ENCODE measurements at regions not wholly inside any gene's neighbourhood (a gene's known extent, or its start where the extent isn't known, plus 50 kb on each side); places are given as distances from the start of the nearest gene placed in this dataset.

GRCh38 chr20:6637160-6637579, 130.3 kb upstream of the BMP2 start:
- Mint-ChIP-seq H3K4me1 (no peaks in the 10 kb centered on the region), H3K36me3 (ENCODE audit: low read depth) (no peaks in the 10 kb centered on the region), H3K27me3 (ENCODE audit: low read depth) (peaks cover 8% of the 10 kb centered on the region), H3K4me3 (no peak overlapping the region), H3K9me3 (peaks cover 6% of the 10 kb centered on the region), H3K27ac (ENCODE audit: unreplicated experiment) (no peak overlapping the region)
- TF ChIP-seq, protein P1, sequence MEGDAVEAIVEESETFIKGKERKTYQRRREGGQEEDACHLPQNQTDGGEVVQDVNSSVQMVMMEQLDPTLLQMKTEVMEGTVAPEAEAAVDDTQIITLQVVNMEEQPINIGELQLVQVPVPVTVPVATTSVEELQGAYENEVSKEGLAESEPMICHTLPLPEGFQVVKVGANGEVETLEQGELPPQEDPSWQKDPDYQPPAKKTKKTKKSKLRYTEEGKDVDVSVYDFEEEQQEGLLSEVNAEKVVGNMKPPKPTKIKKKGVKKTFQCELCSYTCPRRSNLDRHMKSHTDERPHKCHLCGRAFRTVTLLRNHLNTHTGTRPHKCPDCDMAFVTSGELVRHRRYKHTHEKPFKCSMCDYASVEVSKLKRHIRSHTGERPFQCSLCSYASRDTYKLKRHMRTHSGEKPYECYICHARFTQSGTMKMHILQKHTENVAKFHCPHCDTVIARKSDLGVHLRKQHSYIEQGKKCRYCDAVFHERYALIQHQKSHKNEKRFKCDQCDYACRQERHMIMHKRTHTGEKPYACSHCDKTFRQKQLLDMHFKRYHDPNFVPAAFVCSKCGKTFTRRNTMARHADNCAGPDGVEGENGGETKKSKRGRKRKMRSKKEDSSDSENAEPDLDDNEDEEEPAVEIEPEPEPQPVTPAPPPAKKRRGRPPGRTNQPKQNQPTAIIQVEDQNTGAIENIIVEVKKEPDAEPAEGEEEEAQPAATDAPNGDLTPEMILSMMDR (conservative IDR thresholded peaks at IDR 0.05): no peak
- no peak for DNase-seq (ENCODE audit: low read depth, low spot score)

DNA sequence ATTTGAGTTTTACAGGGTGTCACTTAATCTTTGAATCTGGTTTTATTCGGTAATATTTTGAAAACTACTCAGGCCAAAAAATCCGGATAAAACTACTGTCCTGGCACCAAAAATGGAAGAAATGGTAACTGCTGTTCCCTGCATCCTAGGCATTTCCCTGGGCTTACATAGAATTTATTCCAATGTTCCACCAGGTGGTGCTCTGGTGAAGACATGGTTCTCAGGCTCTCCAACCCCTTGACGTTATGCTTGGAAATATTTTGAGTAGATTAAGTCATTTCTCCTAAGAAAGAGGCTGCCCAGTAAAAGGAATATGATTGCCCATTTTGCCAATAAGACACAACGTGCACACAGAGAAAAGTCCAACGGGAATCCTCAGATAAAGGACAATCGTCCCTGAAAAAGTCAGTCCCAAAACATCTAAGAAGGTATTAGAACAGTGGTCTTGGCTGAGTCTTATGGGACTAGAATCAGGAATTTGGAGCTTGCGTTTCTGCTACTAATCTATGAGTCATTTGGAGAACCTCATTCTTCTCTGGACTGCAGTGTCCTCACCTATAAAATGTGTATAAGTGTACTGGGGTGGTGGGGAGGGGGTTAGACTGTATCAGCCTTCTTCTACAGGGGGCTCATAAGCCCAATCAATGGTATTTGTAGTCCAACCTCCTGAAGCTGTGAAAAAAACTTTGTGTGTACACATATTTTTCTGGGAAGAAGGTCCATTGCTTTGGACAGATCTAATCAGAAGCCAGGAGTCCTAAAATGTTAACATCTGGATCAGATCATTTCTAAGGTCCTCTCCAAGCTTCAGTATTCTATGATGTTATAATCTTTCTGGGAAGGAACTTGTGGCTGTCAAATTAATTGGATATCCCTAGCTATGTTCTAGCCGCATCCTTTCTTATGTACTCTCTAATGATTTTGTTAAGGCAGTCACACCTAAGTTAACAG, 131.0 kb upstream of the BMP2 start:
- Mint-ChIP-seq H3K9me3 (peaks cover 9% of the 10 kb centered on the region), H3K27ac (ENCODE audit: unreplicated experiment) (no peak overlapping the region), H3K4me1 (no peaks in the 10 kb centered on the region), H3K4me3 (no peak overlapping the region), H3K36me3 (ENCODE audit: low read depth) (no peaks in the 10 kb centered on the region), H3K27me3 (ENCODE audit: low read depth) (peaks cover 8% of the 10 kb centered on the region)
- TF ChIP-seq, protein P1 (conservative IDR thresholded peaks at IDR 0.05): peak; percentile 69
- no peak for DNase-seq (ENCODE audit: low read depth, low spot score)

DNA sequence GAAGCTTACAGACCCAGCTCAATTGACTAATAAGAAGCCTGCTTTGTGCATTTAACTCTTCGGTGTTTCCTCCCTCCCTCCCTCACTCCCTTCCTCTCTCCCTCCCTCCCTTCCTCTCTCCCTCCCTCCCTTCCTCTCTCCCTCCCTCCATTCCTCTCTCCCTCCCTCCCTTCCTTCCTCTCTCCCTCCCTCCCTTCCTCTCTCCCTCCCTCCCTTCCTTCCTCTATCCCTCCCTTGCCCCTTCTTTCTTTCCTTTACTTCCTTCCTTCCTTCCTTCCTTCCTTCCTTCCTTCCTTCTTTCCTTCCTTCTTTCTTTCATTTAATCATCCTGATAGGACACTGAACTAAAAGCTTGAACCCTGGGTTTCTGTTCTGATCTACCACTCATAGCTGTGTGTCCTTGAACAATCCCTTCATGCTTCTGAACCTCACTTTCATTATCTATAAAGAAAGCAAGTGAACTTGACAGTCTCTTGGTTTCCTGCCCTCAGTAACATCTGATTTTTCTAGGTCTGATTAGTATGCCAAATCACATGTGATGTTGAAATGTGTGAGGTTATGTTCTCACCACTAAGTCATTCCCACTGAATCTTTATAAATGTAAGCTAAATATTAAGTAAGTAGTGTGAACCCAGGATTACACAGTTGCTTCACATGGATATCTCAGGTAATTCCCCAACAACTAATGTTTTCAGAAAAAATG, 132.3 kb upstream of the BMP2 start:
- Mint-ChIP-seq H3K4me3 (no peak overlapping the region), H3K27me3 (ENCODE audit: low read depth) (peaks cover 4% of the 10 kb centered on the region), H3K4me1 (no peaks in the 10 kb centered on the region), H3K9me3 (peaks cover 5% of the 10 kb centered on the region), H3K36me3 (ENCODE audit: low read depth) (no peaks in the 10 kb centered on the region), H3K27ac (ENCODE audit: unreplicated experiment) (no peak overlapping the region)
- no peak for DNase-seq (ENCODE audit: low read depth, low spot score)
- TF ChIP-seq, protein P1 (conservative IDR thresholded peaks at IDR 0.05): no peak

DNA sequence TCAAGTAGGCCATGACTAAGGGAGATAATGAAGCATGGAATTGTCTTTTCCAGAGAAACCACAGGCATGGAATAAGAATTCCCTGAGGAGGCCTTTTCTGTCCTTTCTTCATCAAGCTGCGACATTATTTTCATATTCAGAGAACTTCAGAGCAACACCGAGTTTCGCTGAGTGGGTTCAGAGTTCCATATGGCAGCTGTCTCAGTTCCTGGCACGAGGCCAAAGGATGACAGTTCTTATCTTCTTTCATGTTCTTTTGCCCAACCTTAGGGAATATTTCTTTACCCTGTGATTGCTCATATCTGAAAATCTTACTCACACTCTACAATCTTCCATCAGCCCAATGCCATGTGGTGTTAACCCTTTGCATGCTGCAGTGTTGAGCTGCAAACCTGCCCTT, 135.3 kb upstream of the BMP2 start:
- DNase-seq (ENCODE audit: low read depth, low spot score): no peak
- Mint-ChIP-seq H3K36me3 (ENCODE audit: low read depth) (no peaks in the 10 kb centered on the region), H3K27ac (ENCODE audit: unreplicated experiment) (no peak overlapping the region), H3K9me3 (peaks cover 3% of the 10 kb centered on the region), H3K4me3 (no peak overlapping the region), H3K27me3 (ENCODE audit: low read depth) (peaks cover 4% of the 10 kb centered on the region), H3K4me1 (no peaks in the 10 kb centered on the region)
- TF ChIP-seq, protein P1 (conservative IDR thresholded peaks at IDR 0.05): no peak

GRCh38 chr20:6630514-6630913, 137.0 kb upstream of the BMP2 start:
- no peaks in the 10 kb centered on the region for H3K36me3 Mint-ChIP-seq (ENCODE audit: low read depth)
- peaks cover 3% of the 10 kb centered on the region for H3K9me3 Mint-ChIP-seq
- no peak overlapping the region for H3K27ac Mint-ChIP-seq (ENCODE audit: unreplicated experiment)
- no peak for DNase-seq (ENCODE audit: low read depth, low spot score)
- H3K27me3 Mint-ChIP-seq (ENCODE audit: low read depth): no peaks in the 10 kb centered on the region
- H3K4me3 Mint-ChIP-seq: no peak overlapping the region
- TF ChIP-seq, protein P1 (conservative IDR thresholded peaks at IDR 0.05): no peak
- no peaks in the 10 kb centered on the region for H3K4me1 Mint-ChIP-seq
